ENCODE measurements at regions not wholly inside any gene's neighbourhood (a gene's known extent, or its start where the extent isn't known, plus 50 kb on each side); places are given as distances from the start of the nearest gene placed in this dataset.

DNA sequence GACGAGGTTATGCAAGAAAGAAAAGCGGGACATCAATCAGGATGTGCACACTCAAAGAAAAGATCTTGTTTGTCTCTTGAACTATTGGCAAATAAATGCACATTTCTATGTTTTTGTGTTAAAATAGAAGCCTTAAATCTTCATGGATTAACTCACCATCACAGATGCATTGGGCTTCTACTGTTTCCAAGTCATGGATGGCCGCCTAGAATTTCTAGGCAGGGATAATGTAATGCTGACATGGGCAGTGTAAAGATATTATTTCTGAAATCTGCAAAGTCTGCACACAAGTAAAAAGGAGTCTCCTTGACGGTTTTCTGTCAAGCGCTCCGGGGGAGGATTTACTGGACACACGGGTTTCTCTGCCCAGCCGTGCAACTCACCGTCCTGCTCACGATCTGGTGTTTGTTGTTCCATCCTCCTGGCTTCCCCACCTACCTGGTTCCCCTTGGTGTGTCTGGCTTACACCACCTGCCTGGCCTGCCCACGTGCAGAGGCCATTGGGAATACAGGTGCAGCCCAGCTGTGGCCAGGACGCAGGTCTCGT is 103.3 kb upstream of the FZD10 start:
- no peak for TF ChIP-seq EZH2phosphoT487 (conservative IDR thresholded peaks at IDR 0.05; ENCODE audit: low read length)
- TF ChIP-seq, protein P1, sequence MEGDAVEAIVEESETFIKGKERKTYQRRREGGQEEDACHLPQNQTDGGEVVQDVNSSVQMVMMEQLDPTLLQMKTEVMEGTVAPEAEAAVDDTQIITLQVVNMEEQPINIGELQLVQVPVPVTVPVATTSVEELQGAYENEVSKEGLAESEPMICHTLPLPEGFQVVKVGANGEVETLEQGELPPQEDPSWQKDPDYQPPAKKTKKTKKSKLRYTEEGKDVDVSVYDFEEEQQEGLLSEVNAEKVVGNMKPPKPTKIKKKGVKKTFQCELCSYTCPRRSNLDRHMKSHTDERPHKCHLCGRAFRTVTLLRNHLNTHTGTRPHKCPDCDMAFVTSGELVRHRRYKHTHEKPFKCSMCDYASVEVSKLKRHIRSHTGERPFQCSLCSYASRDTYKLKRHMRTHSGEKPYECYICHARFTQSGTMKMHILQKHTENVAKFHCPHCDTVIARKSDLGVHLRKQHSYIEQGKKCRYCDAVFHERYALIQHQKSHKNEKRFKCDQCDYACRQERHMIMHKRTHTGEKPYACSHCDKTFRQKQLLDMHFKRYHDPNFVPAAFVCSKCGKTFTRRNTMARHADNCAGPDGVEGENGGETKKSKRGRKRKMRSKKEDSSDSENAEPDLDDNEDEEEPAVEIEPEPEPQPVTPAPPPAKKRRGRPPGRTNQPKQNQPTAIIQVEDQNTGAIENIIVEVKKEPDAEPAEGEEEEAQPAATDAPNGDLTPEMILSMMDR (IDR thresholded peaks at IDR 0.05; ENCODE audit: insufficient read depth, low read length, poor library complexity, severe bottlenecking) = no peak
